ENCODE measurements at regions not wholly inside any gene's neighbourhood (a gene's known extent, or its start where the extent isn't known, plus 50 kb on each side); places are given as distances from the start of the nearest gene placed in this dataset.

DNA sequence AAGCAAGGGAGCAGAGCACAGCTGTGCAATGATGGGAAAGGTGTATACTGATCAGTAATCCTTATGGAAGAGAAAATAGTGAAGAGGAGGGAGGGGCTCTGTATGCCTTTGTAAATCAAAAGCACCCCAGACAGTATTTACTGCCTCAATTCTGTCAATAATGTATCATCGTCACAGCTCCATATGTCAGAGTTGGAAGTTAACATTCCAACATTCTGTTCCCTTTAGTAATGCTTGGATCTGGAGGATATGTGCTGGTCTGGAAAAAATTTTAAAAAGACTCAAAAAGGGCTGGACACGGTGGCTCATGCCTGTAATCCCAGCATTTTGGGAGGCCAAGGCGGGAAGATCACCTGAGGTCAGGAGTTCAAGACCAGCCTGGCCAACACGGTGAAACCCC lies 310.4 kb downstream of the ACTL7B start:
- no peak for DNase-seq
- Histone ChIP-seq H3K27ac (ENCODE audit: low read length in 2 of 2) (no peak overlapping the region), H3K79me2 (ENCODE audit: control insufficient read depth, insufficient read depth, low read length) (no peaks in the 10 kb centered on the region), H3K4me1 (ENCODE audit: control insufficient read depth in 2 of 2, insufficient read depth in 2 of 2, low read length in 2 of 2) (no peaks in the 10 kb centered on the region), H3K4me2 (replicated peaks; ENCODE audit: low read depth, low read length, poor library complexity, severe bottlenecking) (no peak overlapping the region), H3K27me3 (replicated peaks in 1 of 4; ENCODE audit: control extremely low read depth in 1 of 4, control insufficient read depth in 3 of 4, insufficient read depth in 4 of 4, low read length in 3 of 4) (no peaks in the 10 kb centered on the region), H3K9ac (ENCODE audit: low read length) (no peak overlapping the region), H3K9me3 (ENCODE audit: control extremely low read depth in 1 of 3, control insufficient read depth in 2 of 3, insufficient read depth in 1 of 3, low read length in 2 of 3) (no peaks in the 10 kb centered on the region), H3K36me3 (replicated peaks in 1 of 2; ENCODE audit: control extremely low read depth in 1 of 2, control insufficient read depth in 1 of 2, extremely low read depth in 1 of 2, insufficient read depth in 2 of 2, low read length in 1 of 2) (no peaks in the 10 kb centered on the region), H3K4me3 (ENCODE audit: control extremely low read depth in 1 of 5, extremely low read depth in 1 of 5, insufficient read depth in 1 of 5, low read depth in 2 of 5, low read length in 4 of 5) (no peak overlapping the region), H4K20me1 (ENCODE audit: control insufficient read depth, insufficient read depth, low read length, poor library complexity, severe bottlenecking) (no peaks in the 10 kb centered on the region), H2AFZ (ENCODE audit: insufficient read depth, low read depth, low read length, poor library complexity, severe bottlenecking) (no peak overlapping the region)
- WGBS (ENCODE audit: insufficient coverage): 95% methylated on average over 2 of the region's 4 CpGs
- CTCF ChIA-PET: no interaction called here
- Mint-ChIP-seq H3K27me3 (no peaks in the 10 kb centered on the region), H3K27ac (no peak overlapping the region), H3K9me3 (ENCODE audit: insufficient read depth) (no peaks in the 10 kb centered on the region), H3K4me1 (no peaks in the 10 kb centered on the region), H3K4me3 (no peak overlapping the region)
- ATAC-seq (ENCODE audit: low read depth): no peak
- intact Hi-C loops (cut with micrococcal nuclease): no loop called here
- TF ChIP-seq, protein P1, sequence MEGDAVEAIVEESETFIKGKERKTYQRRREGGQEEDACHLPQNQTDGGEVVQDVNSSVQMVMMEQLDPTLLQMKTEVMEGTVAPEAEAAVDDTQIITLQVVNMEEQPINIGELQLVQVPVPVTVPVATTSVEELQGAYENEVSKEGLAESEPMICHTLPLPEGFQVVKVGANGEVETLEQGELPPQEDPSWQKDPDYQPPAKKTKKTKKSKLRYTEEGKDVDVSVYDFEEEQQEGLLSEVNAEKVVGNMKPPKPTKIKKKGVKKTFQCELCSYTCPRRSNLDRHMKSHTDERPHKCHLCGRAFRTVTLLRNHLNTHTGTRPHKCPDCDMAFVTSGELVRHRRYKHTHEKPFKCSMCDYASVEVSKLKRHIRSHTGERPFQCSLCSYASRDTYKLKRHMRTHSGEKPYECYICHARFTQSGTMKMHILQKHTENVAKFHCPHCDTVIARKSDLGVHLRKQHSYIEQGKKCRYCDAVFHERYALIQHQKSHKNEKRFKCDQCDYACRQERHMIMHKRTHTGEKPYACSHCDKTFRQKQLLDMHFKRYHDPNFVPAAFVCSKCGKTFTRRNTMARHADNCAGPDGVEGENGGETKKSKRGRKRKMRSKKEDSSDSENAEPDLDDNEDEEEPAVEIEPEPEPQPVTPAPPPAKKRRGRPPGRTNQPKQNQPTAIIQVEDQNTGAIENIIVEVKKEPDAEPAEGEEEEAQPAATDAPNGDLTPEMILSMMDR (IDR thresholded peaks at IDR 0.05): no peak
- no peak for TF ChIP-seq EZH2 (IDR thresholded peaks at IDR 0.05; ENCODE audit: borderline replicate concordance, insufficient read depth, low read depth, low read length, poor library complexity, severe bottlenecking)
- POLR2A ChIA-PET: no interaction called here

DNA sequence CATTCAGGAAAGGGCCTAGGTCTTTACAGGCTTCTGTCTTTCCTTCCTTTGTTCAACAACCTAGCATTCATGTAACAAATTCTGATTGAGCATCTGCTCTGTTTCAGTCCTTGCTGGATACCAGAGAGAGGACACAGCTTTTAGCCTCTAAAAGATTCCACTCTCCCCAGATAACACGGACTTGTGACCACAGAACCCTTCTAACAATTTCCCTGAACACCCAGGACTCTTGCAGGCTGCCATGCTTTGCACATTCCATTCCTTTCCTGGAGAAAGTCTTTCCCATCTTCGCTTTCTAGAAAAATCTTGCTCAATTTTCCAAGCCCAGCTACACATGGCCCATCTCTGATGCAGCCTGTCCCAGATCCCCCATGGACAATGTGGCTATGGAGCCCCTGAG lies 310.9 kb downstream of the ACTL7B start:
- ChIA-PET POLR2A (no interaction called here), CTCF (no interaction called here)
- no peaks in the 10 kb centered on the region for H3K9me3 ChIP-seq (ENCODE audit: control extremely low read depth in 1 of 3, control insufficient read depth in 2 of 3, insufficient read depth in 1 of 3, low read length in 2 of 3)
- Mint-ChIP-seq H3K9me3 (ENCODE audit: insufficient read depth) (no peaks in the 10 kb centered on the region), H3K4me3 (no peak overlapping the region), H3K27me3 (no peaks in the 10 kb centered on the region), H3K27ac (no peak overlapping the region), H3K4me1 (no peaks in the 10 kb centered on the region)
- WGBS (ENCODE audit: insufficient coverage): 68% methylated on average over 2 of the region's 2 CpGs
- H2AFZ ChIP-seq (ENCODE audit: insufficient read depth, low read depth, low read length, poor library complexity, severe bottlenecking): no peak overlapping the region
- H3K4me3 ChIP-seq (ENCODE audit: control extremely low read depth in 1 of 5, extremely low read depth in 1 of 5, insufficient read depth in 1 of 5, low read depth in 2 of 5, low read length in 4 of 5): no peak overlapping the region
- H4K20me1 ChIP-seq (ENCODE audit: control insufficient read depth, insufficient read depth, low read length, poor library complexity, severe bottlenecking): no peaks in the 10 kb centered on the region
- no peaks in the 10 kb centered on the region for H3K27me3 ChIP-seq (replicated peaks in 1 of 4; ENCODE audit: control extremely low read depth in 1 of 4, control insufficient read depth in 3 of 4, insufficient read depth in 4 of 4, low read length in 3 of 4)
- TF ChIP-seq, protein P1 (IDR thresholded peaks at IDR 0.05): no peak
- H3K27ac ChIP-seq (ENCODE audit: low read length in 2 of 2): no peak overlapping the region
- no peaks in the 10 kb centered on the region for H3K36me3 ChIP-seq (replicated peaks in 1 of 2; ENCODE audit: control extremely low read depth in 1 of 2, control insufficient read depth in 1 of 2, extremely low read depth in 1 of 2, insufficient read depth in 2 of 2, low read length in 1 of 2)
- intact Hi-C loops (cut with micrococcal nuclease): no loop called here
- no peaks in the 10 kb centered on the region for H3K4me1 ChIP-seq (ENCODE audit: control insufficient read depth in 2 of 2, insufficient read depth in 2 of 2, low read length in 2 of 2)
- H3K4me2 ChIP-seq (replicated peaks; ENCODE audit: low read depth, low read length, poor library complexity, severe bottlenecking): no peak overlapping the region
- ATAC-seq (ENCODE audit: low read depth) (no peak), DNase-seq (no peak)
- no peak overlapping the region for H3K9ac ChIP-seq (ENCODE audit: low read length)
- no peaks in the 10 kb centered on the region for H3K79me2 ChIP-seq (ENCODE audit: control insufficient read depth, insufficient read depth, low read length)

Measured in B cell (primary cell).